ENCODE measurements at regions not wholly inside any gene's neighbourhood (a gene's known extent, or its start where the extent isn't known, plus 50 kb on each side); places are given as distances from the start of the nearest gene placed in this dataset.
A peak's percentile ranks its signal among the peaks of the same experiment; 100 is the strongest.
"Not testable (repeated sequence)": the region's sequence is repeated elsewhere in the genome, so short reads cannot be mapped to it uniquely, and the experiment has no call there.

- no peak for DNase-seq
Measured at GRCh38 chr2:16058747-16059358, 118.5 kb downstream of the MYCN start.

DNA sequence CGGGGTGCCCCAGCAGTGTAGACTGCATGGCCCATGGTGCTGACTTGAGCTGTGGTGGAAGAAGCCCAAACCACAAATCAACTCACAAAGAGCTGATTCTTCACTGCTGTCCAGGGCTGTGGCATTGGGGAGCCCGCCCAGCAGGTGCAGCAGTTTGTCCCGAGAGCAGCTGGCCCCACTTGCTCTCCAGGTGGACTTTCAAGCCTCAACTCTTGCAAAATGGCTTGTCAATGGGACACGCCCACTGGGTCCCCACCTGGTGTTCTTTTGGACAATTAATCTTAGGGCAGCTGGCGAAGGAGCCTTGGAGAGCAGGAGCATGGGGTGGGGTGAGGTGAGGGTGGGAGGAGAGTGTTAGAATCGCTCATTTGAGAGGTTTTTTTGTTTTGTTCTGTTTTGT lies 117.9 kb downstream of the MYCN start:
- peak in 2 of 3 experiments; percentile 10 to 98 for DNase-seq

DNA sequence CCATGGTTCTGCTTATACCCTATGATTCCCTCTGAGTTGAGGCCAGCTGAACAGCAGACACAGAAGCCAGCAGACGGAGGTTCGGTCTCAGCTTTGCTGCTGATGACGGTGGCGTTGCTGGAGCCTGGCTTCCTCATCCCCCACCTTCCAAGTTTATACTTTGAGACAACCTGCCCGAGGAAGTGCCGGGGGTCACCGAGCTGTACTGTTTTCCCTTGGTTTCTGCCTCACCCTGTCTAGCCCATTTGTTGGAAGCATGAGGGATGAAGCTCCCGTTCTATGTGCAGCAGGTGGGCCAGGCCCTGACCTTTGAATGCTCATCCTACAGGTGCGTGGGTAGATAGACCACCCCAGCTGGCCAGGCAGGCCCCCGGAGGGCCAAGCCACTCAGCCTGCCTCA lies 117.3 kb downstream of the MYCN start:
- no peak for DNase-seq

DNA sequence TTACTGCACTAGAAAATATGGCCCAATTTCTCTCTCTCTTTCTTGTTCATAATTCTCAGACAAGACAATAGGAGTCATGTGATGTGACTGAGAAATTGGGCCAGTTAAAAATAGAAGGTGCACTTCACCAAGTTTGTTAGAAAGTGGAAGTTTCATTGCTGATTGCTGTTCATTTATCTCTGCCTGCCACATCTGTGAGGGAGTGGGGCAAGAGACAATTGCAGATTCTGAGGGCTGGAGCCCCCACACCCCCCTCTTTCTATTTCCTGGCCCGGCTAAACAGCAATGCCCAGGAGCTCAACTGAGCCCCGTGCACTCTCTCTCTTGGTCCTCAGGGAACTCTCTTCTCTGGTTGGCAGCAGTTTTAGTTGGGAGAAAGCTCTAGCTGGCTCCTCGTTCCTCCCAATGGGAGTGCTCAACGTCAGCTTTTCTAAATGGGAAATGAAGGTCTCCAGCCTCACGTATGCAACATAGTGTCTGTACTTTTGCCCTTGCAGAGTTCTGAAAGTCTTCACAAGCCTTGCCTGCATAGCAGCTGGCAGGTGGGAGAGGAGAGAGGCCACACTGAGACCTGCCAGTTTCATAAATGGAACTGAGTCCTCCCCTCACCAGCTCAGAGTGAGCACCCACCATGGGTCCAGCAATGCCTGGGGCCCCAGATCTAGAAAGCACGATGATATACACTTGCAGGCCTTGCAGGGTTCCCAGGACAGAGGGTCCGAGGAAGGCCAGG lies 115.7 kb downstream of the MYCN start:
- DNase-seq: peak in 1 of 3 experiments; percentile 50

GRCh38 chr2:16053437-16054257 lies 113.3 kb downstream of the MYCN start:
- DNase-seq: peak in 1 of 3 experiments; percentile 20

DNA sequence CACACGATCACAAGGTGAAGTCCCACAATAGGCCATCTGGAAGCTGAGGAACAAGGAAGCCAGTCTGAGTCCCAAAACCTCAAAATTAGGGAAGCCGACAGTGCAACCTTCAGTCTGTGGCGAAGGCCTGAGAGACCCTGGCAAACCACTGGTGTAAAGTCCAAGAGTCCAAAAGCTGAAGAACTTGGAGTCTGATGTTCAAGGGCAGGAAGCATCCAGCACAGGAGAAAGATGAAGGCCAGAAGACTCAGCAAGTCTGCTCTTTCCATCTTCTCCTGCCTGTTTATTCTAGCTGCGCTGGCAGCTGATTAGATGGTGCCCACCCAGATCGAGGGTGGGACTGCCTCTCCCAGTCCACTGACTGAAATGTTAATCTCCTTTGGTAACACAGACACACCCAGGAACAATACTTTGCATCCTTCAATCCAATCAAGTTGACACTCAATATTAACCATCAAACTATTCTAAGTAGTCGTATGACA lies 112.3 kb downstream of the MYCN start:
- not testable (repeated sequence) for DNase-seq

GRCh38 chr2:16051841-16052564 lies 111.7 kb downstream of the MYCN start:
- DNase-seq: no peak

DNA sequence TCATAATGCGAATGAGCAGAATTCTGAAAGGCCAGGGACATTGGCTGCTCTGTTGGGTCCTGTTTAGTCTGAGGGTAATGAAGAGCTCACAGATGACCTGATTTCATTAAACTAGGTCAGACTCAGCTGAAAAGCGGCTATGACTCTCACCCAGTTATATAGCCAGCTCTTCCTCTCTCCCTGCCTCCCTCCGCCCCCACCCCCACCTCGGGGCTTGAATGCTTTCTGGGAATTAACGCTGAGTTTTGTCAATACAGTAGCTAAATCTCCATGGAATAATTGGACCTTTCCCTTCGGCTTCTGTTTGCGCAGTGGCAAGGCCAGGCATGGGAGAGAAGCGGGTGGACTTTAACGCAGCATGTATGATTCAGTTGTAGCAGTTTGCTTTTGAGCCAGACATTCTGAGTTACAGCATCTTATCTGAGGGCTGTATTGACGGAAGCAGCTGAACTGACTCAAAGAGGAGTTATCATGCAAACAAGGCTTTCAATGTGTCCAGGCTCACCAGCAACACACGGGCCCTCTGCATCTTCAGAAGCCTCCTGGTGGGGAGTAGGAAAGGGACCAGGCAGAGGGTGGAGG lies 110.6 kb downstream of the MYCN start:
- DNase-seq: peak in 1 of 3 experiments; percentile 6

GRCh38 chr2:16050261-16050907 lies 110.0 kb downstream of the MYCN start:
- DNase-seq: peak in 1 of 3 experiments; percentile 83

- no peak for DNase-seq
Measured at GRCh38 chr2:16049406-16049805, 109.1 kb downstream of the MYCN start.

DNA sequence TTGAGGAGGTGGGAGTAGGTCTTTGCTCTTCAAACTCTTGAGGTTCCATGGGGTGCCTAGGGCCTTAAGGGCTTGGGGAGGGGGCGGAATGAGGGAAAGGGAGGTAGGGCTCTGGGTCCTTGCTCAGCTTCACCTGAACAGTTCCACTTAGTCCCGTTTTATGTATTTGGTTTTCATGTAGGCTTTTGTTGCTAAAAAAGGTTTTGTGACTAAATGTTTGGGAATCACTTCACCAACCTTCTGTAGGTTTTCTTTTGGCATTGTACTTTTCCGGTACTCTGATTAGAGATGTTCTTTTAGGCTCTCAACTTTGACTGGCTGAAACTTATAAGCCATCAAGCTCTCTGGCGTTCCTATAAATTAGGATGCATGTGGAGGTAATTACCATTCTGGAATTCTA lies 108.1 kb downstream of the MYCN start:
- no peak for DNase-seq

GRCh38 chr2:16047701-16048100 lies 107.4 kb downstream of the MYCN start:
- DNase-seq: no peak

GRCh38 chr2:16046649-16047048 lies 106.3 kb downstream of the MYCN start:
- DNase-seq: no peak

GRCh38 chr2:16045653-16046352 lies 105.5 kb downstream of the MYCN start:
- DNase-seq: no peak

GRCh38 chr2:16044946-16045456 lies 104.7 kb downstream of the MYCN start:
- DNase-seq: no peak

- DNase-seq: no peak
Measured at GRCh38 chr2:16043627-16044026, 103.3 kb downstream of the MYCN start.

- no peak for DNase-seq
Measured at GRCh38 chr2:16043192-16043591, 102.8 kb downstream of the MYCN start.

GRCh38 chr2:16042201-16042700 lies 101.9 kb downstream of the MYCN start:
- no peak for DNase-seq

DNA sequence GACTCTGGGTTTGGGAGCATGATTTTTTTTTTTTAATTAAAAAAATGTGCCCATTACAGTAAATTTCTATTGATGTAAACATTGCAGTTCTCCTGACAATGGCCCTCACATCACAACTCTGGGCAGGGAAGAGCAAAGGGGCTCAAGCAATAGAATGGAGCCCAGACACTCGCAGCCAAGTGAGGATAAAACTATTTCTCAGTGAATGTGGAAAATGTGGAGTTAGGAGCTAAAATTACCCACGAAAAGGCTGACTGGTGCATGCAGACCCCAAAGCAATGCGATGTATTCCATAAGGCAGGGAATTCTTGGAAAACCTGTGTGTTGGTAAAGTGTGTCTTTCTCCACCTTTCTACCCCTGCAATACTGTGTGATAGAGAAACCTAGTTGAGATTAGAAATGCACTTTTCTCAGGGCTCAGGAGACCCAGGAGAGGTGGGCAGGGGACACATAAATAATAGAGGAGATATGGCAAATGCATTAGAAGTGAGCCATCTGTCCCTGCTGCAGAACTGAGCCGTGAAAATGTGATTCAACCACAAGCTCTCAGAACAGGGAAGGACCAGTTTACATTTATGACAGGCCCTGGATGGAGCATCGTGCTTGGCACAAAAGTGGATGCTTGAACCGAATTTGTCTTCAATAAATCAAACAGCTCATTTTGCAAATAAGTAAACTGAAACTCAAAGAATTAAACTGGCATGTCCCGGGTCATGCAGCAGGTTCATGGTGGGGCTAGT lies 100.1 kb downstream of the MYCN start:
- DNase-seq: peak in 1 of 3 experiments; percentile 95

GRCh38 chr2:16039823-16040222 lies 99.5 kb downstream of the MYCN start:
- no peak for DNase-seq

Data from NCI-H1417 (cell line).